NT2/D1 (cell line): ENCODE measurements at regions not wholly inside any gene's neighbourhood (a gene's known extent, or its start where the extent isn't known, plus 50 kb on each side); places are given as distances from the start of the nearest gene placed in this dataset.

Experiments
- SUZ12 ChIP-seq: IDR thresholded peaks from 2 replicates; pipeline ENCODE4 v1.6.1; 2011; ENCODE audit not compliant: insufficient read length, insufficient read depth; ENCODE audit errors: extremely low read depth
- YY1 ChIP-seq: IDR thresholded peaks from 2 replicates; pipeline ENCODE4 v1.6.1; 2011; ENCODE audit not compliant: insufficient read length, insufficient read depth
- ZNF274 ChIP-seq: IDR thresholded peaks from 2 replicates; pipeline ENCODE4 v1.6.1; 2011; ENCODE audit warnings: mild to moderate bottlenecking, low read depth, low read length

DNA sequence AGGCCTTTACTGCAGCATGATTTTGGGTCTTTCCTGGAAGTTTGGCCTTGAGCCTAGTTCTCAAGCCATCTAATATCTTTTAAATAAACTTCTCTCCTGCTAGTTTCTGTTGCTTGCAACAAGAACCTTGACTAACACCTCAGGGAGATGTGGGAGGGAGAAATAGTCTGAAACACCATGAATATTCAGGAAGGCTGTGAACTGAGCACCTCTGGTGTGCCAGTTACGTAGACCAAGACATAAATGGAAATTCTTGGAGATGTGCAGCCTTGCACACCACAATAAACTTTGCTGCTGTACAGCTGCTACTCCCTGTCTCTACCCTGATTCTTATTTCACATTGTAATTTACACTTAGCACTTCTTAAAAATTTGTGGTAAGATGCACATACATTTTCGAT, 86.9 kb upstream of the SPATA13 start:
- TF ChIP-seq SUZ12 (no peak), YY1 (no peak), ZNF274 (no peak)
